AML-193 (cell line): ENCODE measurements at regions not wholly inside any gene's neighbourhood (a gene's known extent, or its start where the extent isn't known, plus 50 kb on each side); places are given as distances from the start of the nearest gene placed in this dataset.
"Not testable (repeated sequence)": the region's sequence is repeated elsewhere in the genome, so short reads cannot be mapped to it uniquely, and the experiment has no call there.

Experiments
- DNase-seq, 2 experiments: peaks; one replicate each; lab custom pipeline; 2025; lab: John Stamatoyannopoulos, UW

- no peak for DNase-seq
Observed at GRCh38 chr20:53891306-53891894, 179.0 kb downstream of the BCAS1 start.

DNA sequence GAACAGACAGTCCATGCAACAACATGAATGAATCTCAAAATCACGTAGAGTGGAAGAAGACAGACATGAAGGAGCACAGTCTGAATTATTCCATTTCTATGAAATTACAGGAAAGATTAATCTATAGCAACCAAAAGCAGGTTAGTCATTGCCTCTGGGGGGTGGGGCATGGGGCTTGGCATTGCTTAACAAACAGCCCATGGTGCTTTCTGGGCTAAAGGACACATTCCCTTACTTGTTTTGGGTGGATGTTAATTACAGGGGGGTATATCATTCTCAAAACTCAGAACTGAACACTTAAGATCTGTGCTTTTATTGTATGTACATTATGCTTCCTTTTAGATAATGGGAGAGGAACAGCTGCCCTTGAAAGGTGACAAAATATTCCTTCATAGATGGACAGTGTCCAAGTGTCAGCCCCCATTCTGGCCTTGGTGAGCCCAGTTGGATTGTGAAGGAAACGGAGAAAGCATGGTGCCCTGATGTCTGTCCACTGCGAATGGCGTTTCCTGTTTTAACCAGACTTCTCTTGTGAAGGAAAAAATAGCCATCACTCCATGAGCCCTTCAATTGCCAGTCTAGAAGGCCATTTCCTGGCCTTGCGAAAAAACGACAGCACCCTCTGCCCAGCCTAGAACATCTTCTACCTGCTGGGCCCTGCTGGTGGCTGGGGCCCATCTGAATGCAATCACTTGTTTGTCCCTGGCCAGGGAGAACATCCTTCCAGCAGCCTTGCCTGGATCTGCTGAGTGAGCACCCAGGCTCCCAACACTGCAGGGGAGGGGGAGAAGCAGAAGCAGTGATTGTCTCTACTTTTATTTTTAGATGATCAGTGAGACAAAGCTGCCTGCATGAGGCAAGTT is 179.7 kb downstream of the BCAS1 start:
- DNase-seq: no peak

- DNase-seq: no peak
Observed at GRCh38 chr20:53889411-53890148, 180.8 kb downstream of the BCAS1 start.

DNA sequence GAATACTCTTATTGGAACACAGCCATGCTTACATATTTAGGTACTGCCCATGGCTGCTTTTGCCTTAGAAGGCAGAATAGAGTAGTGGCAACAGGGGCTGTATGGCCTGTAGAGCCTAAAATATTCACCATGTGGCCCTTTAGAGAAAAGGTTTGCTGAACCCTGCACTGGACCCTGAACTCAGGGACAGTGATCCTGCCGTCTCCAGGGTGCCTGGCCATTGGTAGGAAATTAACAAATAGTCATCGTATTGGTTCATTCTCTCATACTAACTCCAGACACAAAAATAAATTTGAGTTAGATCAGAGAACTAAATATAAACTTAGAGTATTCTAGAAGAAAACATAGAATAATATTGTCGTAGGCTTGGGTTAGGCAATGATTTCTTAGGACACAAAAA is 181.4 kb downstream of the BCAS1 start:
- DNase-seq: no peak

- DNase-seq: no peak
Observed at GRCh38 chr20:53888510-53888909, 181.9 kb downstream of the BCAS1 start.

- no peak for DNase-seq
Observed at GRCh38 chr20:53887973-53888372, 182.4 kb downstream of the BCAS1 start.

GRCh38 chr20:53884859-53885541 is 185.4 kb downstream of the BCAS1 start:
- DNase-seq: no peak

- DNase-seq: no peak
Observed at GRCh38 chr20:53883098-53883911, 187.1 kb downstream of the BCAS1 start.

GRCh38 chr20:53882438-53882986 is 187.9 kb downstream of the BCAS1 start:
- not testable (repeated sequence) for DNase-seq

- no peak for DNase-seq
Observed at GRCh38 chr20:53881362-53881761, 189.0 kb downstream of the BCAS1 start.

GRCh38 chr20:53880108-53880641 is 190.2 kb downstream of the BCAS1 start:
- DNase-seq: no peak

- no peak for DNase-seq
Observed at GRCh38 chr20:53879048-53879684, 191.2 kb downstream of the BCAS1 start.

GRCh38 chr20:53878262-53879047 is 191.9 kb downstream of the BCAS1 start:
- DNase-seq: no peak

GRCh38 chr20:53876956-53877355 is 193.4 kb downstream of the BCAS1 start:
- DNase-seq: no peak

DNA sequence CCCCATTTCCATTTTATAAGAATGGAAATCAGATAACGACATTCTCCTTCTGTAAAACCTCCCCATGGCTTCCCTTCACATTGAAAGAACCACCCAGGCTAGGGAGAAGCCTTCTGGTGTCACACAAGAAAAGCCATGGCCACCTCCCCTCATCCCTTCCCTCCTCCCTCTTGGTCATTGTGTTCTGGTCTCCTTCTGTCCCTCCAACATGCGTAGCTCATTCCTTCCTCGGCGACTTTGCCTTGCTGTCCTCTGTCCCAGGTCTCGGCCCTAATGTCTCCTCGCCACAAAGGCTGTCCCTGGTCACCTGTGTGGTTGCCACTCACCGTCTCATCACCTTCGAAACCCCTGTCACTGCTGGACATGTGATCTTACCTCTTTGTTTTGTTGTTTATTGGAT is 193.9 kb downstream of the BCAS1 start:
- no peak for DNase-seq

DNA sequence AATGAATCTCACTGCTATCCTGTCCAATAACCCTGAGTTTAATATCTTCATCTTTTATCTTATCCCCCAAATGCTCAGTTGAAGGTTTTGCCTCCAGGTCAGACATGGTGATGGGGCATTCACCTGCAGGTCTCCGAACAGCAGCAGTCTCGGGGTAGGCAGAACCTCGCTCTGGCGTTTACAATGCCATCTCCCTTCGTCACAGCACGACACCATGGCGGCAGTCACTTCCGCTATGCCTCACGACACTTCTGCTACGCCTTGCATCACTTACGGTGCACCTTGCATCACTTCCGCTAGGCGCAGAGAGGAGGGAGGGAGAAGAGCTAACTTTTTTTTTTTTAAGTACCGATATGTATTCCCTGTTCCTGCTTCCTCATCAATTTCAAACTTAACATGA is 194.9 kb downstream of the BCAS1 start:
- DNase-seq: no peak

DNA sequence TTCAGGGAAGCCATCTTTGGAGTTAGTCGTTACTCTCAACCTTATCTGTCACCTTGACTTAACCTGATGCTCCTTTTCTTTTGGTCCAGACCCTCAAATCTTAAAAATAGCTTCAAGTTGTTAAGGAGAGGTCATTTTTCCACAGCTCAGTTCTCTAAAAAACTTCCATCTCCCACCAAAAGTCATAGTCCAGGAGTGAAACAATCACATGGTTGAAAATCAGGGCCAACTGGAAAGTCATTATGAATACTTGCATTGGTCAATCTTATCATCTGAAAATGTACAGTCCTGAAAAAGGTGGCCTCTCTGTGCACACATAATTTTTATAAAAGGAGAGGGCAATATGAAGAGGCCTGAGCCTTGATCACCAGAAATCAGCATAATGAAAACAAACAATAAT is 195.7 kb downstream of the BCAS1 start:
- DNase-seq: no peak

DNA sequence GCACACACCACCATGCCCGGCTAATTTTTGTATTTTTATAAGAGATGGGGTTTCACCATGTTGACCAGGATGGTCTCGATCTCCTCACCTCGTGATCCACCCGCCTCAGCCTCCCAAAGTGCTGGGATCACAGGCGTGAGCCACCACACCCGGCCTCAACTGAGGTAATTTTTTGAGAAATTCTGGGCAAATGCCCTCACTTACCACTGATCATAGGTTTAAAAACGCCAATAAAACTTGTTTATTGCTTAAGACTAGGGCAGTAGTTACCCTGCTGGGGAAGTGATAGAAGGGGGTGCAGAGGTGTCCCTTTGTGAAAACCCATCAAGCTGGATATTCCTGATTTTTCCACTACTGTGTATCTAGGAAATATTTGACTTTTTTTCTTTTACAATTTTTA is 196.3 kb downstream of the BCAS1 start:
- DNase-seq: no peak

- no peak for DNase-seq
Observed at GRCh38 chr20:53873230-53873604, 197.2 kb downstream of the BCAS1 start.
